CD14-positive monocyte (primary cell): ENCODE measurements at regions not wholly inside any gene's neighbourhood (a gene's known extent, or its start where the extent isn't known, plus 50 kb on each side); places are given as distances from the start of the nearest gene placed in this dataset.

Experiments used
- DNase-seq, 3 donors: peaks; one replicate each; pipeline ENCODE4 v3.0.0-alpha.2; 2011 to 2022
- H2AFZ ChIP-seq: 2 replicates; pipeline ENCODE4 v1.6.0; 2012; ENCODE audit warnings: mild to moderate bottlenecking, low read depth, low read length, inconsistent platforms; ENCODE audit not compliant: insufficient read depth, poor library complexity, severe bottlenecking
- H3K27ac ChIP-seq, 2 donors: 1 replicate in 1 of 2; 2 replicates in 1 of 2; pipeline ENCODE4 v1.5.1; 2012 to 2013; ENCODE audit warnings: low read length in 2 of 2, control low read depth in 1 of 2, inconsistent platforms in 1 of 2, low read depth in 1 of 2, mild to moderate bottlenecking in 1 of 2
- H3K27me3 ChIP-seq, 2 donors: one replicate each; pipeline versions ENCODE4 v1.6.0 to v1.6.1; 2011 to 2013; ENCODE audit warnings: low read length in 2 of 2; ENCODE audit not compliant: control insufficient read depth in 2 of 2, insufficient read depth in 2 of 2
- H3K36me3 ChIP-seq, 2 donors: replicated peaks in 1 of 2; 1 replicate in 1 of 2; 2 replicates in 1 of 2; pipeline versions ENCODE4 v1.5.1 to v1.6.1; 2012 to 2013; ENCODE audit warnings: low read length in 2 of 2, control low read depth in 1 of 2, inconsistent platforms in 1 of 2, mild to moderate bottlenecking in 1 of 2; ENCODE audit not compliant: insufficient read depth in 2 of 2, control insufficient read depth in 1 of 2
- H3K4me1 ChIP-seq, 2 donors: 1 replicate in 1 of 2; 2 replicates in 1 of 2; pipeline versions ENCODE4 v1.5.1 to v1.6.1; 2012 to 2013; ENCODE audit warnings: low read length in 2 of 2, control low read depth in 1 of 2, inconsistent platforms in 1 of 2, mild to moderate bottlenecking in 1 of 2, moderate library complexity in 1 of 2; ENCODE audit not compliant: insufficient read depth in 2 of 2, control insufficient read depth in 1 of 2
- H3K4me2 ChIP-seq: replicated peaks from 2 replicates; pipeline ENCODE3; 2012; ENCODE audit warnings: low read length, moderate library complexity, mild to moderate bottlenecking; ENCODE audit not compliant: poor library complexity, severe bottlenecking; ENCODE audit errors: extremely low read depth
- H3K4me3 ChIP-seq, 3 experiments: fragments of 200-600 bp in 1 of 3; sonication (generic) in 1 of 3; replicated peaks in 1 of 3; 1 replicate in 2 of 3; 2 replicates in 1 of 3; pipeline ENCODE4 v1.5.1; 2011 to 2013; ENCODE audit warnings: low read length in 3 of 3, mild to moderate bottlenecking in 3 of 3, control low read depth in 2 of 3, low read depth in 2 of 3, inconsistent platforms in 1 of 3, moderate library complexity in 1 of 3
- H3K79me2 ChIP-seq: 2 replicates; pipeline ENCODE4 v1.6.0; 2012; ENCODE audit warnings: mild to moderate bottlenecking, control low read depth, inconsistent platforms, low read length, moderate library complexity; ENCODE audit not compliant: insufficient read depth
- H3K9ac ChIP-seq: 2 replicates; pipeline ENCODE4 v1.6.0; 2017; ENCODE audit warnings: low read length, mild to moderate bottlenecking; ENCODE audit not compliant: insufficient read depth, poor library complexity, severe bottlenecking
- H3K9me3 ChIP-seq, 2 donors: replicated peaks in 1 of 2; 1 replicate in 1 of 2; 2 replicates in 1 of 2; pipeline versions ENCODE4 v1.5.1 to v1.6.1; 2012 to 2013; ENCODE audit warnings: low read length in 2 of 2, control low read depth in 1 of 2; ENCODE audit not compliant: control insufficient read depth in 1 of 2, insufficient read depth in 1 of 2
- H4K20me1 ChIP-seq: 2 replicates; pipeline ENCODE4 v1.6.0; 2012; ENCODE audit warnings: mild to moderate bottlenecking, low read length, control low read depth, moderate library complexity; ENCODE audit not compliant: insufficient read depth
- H3K27ac Mint-ChIP-seq, 7 donors: one replicate each; pipeline ENCODE4 v1.8.0; 2020; ENCODE audit warnings: mild to moderate bottlenecking in 7 of 7, mixed read lengths in 7 of 7, moderate library complexity in 6 of 7, inconsistent platforms in 2 of 7
- H3K27me3 Mint-ChIP-seq, 3 donors: one replicate each; pipeline ENCODE4 v1.8.0; 2021 to 2022; ENCODE audit warnings: low read depth in 3 of 3, mild to moderate bottlenecking in 3 of 3, mixed read lengths in 3 of 3, moderate library complexity in 3 of 3, inconsistent platforms in 1 of 3
- H3K36me3 Mint-ChIP-seq, 2 donors: one replicate each; pipeline ENCODE4 v1.8.0; 2020; ENCODE audit warnings: mixed read lengths in 2 of 2, inconsistent platforms in 1 of 2, mild to moderate bottlenecking in 1 of 2
- H3K4me1 Mint-ChIP-seq: one replicate; pipeline ENCODE4 v1.8.0; 2020; ENCODE audit warnings: mild to moderate bottlenecking, mixed read lengths
- H3K4me3 Mint-ChIP-seq, 2 donors: one replicate each; pipeline ENCODE4 v1.8.0; 2020; ENCODE audit warnings: mild to moderate bottlenecking in 2 of 2, mixed read lengths in 2 of 2, moderate library complexity in 1 of 2
- H3K9me3 Mint-ChIP-seq, 7 donors: one replicate each; pipeline ENCODE4 v1.8.0; 2020 to 2022; ENCODE audit warnings: mixed read lengths in 7 of 7, mild to moderate bottlenecking in 6 of 7, moderate library complexity in 6 of 7, inconsistent platforms in 2 of 7
- WGBS: methylation state at CpG from one replicate; pipeline ENCODE4 v1.1.5; 2013; ENCODE audit warnings: missing lambda C conversion rate; ENCODE audit not compliant: insufficient coverage; 5-methylcytosine and 5-hydroxymethylcytosine counted together
- intact Hi-C, 2 donors: fragments of 100-400 bp; cut with micrococcal nuclease; formaldehyde crosslinking; loops; one replicate each; pipeline versions ENCODE4 v1.15.0 to v1.15.1; 2023
- TF ChIP-seq, protein P1 (sequence below): fragments of 200-600 bp; IDR thresholded peaks from one replicate; pipeline ENCODE4 v1.8.0; 2022; ENCODE audit warnings: antibody characterized with exemption, mild to moderate bottlenecking

DNA sequence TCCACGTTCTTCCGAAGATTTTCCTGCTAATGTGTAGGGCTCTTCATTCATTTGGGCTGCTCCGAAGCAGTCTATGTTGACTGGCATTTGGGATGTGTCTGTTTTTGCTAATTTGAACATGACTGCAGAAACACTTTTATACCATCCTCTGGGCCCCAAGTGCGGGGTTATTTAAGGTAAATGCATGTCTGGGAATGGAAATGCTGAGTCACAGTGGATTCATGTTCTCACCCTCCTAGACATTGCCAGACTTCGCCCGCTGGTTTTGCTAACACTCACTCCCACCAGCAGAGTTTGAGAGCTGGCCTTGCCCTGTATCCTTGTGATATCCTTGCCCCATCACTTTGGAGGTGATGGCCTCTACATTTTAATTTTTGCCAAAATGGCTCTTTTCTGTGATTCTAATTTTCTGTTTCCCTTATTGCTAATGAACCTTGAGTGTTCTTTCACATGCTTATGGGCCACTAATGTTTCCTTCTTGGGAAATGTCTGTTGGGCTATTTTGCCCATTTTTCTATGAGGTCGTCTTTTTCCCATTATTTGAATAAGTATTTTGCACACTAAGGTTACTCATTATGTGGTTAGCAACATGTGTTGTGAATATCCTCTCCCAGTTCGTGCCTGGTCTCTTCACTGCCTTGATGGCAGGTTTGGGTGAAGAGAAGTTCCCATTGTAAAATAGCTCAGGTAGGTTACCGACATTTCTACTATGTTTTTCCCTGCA, 204.1 kb downstream of the GLI2 start:
- H3K27me3 ChIP-seq = no peaks in the 10 kb centered on the region
- no peaks in the 10 kb centered on the region for H3K36me3 ChIP-seq
- no peak overlapping the region for H3K27ac ChIP-seq
- Mint-ChIP-seq H3K9me3 (peaks cover 0 to 4% (median 0%) of the 10 kb centered on the region in 7 donors), H3K36me3 (no peaks in the 10 kb centered on the region), H3K4me1 (no peaks in the 10 kb centered on the region), H3K27ac (no peak overlapping the region), H3K4me3 (no peak overlapping the region), H3K27me3 (peaks cover 0 to 2% (median 1%) of the 10 kb centered on the region in 3 donors)
- H3K4me2 ChIP-seq = no peak overlapping the region
- TF ChIP-seq, protein P1, sequence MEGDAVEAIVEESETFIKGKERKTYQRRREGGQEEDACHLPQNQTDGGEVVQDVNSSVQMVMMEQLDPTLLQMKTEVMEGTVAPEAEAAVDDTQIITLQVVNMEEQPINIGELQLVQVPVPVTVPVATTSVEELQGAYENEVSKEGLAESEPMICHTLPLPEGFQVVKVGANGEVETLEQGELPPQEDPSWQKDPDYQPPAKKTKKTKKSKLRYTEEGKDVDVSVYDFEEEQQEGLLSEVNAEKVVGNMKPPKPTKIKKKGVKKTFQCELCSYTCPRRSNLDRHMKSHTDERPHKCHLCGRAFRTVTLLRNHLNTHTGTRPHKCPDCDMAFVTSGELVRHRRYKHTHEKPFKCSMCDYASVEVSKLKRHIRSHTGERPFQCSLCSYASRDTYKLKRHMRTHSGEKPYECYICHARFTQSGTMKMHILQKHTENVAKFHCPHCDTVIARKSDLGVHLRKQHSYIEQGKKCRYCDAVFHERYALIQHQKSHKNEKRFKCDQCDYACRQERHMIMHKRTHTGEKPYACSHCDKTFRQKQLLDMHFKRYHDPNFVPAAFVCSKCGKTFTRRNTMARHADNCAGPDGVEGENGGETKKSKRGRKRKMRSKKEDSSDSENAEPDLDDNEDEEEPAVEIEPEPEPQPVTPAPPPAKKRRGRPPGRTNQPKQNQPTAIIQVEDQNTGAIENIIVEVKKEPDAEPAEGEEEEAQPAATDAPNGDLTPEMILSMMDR = no peak
- no peak overlapping the region for H3K9ac ChIP-seq
- H3K9me3 ChIP-seq = no peaks in the 10 kb centered on the region
- DNase-seq = no peak
- H4K20me1 ChIP-seq = no peaks in the 10 kb centered on the region
- WGBS = 55% methylated on average over 3 of the region's 9 CpGs
- H3K79me2 ChIP-seq = no peaks in the 10 kb centered on the region
- no peak overlapping the region for H2AFZ ChIP-seq
- intact Hi-C loops = no loop called here
- no peaks in the 10 kb centered on the region for H3K4me1 ChIP-seq
- no peak overlapping the region for H3K4me3 ChIP-seq

DNA sequence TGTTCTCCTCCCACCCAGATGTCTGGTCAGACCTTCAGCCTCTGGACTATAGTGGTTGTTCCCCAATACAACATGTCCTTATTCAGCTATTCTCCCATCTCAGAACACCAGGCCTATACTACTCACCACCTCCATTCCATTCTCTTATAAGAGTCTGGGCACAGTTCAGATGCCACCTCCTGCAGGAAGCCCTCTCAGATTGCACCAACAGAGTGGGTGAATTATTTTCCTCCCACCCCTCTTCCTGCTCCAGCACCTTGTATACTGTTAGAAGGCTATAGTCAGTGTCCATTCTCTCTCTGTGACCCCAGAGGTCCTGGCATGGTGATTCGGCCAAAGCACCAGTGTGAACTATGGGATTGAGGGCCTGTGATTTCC, 204.6 kb downstream of the GLI2 start:
- no peaks in the 10 kb centered on the region for H3K27me3 ChIP-seq
- Mint-ChIP-seq H3K4me3 (no peak overlapping the region), H3K9me3 (peaks cover 0 to 4% (median 0%) of the 10 kb centered on the region in 7 donors), H3K27me3 (peaks cover 0 to 2% (median 1%) of the 10 kb centered on the region in 3 donors), H3K36me3 (no peaks in the 10 kb centered on the region), H3K4me1 (no peaks in the 10 kb centered on the region), H3K27ac (no peak overlapping the region)
- DNase-seq = no peak
- no peaks in the 10 kb centered on the region for H3K4me1 ChIP-seq
- no peak overlapping the region for H3K4me2 ChIP-seq
- no peak overlapping the region for H3K4me3 ChIP-seq
- TF ChIP-seq, protein P1 = no peak
- H2AFZ ChIP-seq = no peak overlapping the region
- intact Hi-C loops = no loop called here
- H3K9me3 ChIP-seq = no peaks in the 10 kb centered on the region
- no peaks in the 10 kb centered on the region for H3K79me2 ChIP-seq
- no peaks in the 10 kb centered on the region for H3K36me3 ChIP-seq
- H3K9ac ChIP-seq = no peak overlapping the region
- H3K27ac ChIP-seq = no peak overlapping the region
- WGBS = no CpG with 5 or more reads among the region's 1 CpG
- no peaks in the 10 kb centered on the region for H4K20me1 ChIP-seq
